PFSK-1 (cell line): ENCODE measurements at regions not wholly inside any gene's neighbourhood (a gene's known extent, or its start where the extent isn't known, plus 50 kb on each side); places are given as distances from the start of the nearest gene placed in this dataset.

Experiments used
- FOXP2 ChIP-seq: optimal IDR thresholded peaks from 2 replicates; pipeline ENCODE3; 2011; ENCODE audit warnings: borderline replicate concordance, control low read depth, inconsistent platforms; ENCODE audit not compliant: insufficient read depth; ENCODE audit errors: extremely low read length, extremely low read depth
- POLR2AphosphoS5 ChIP-seq: IDR thresholded peaks from 2 replicates; pipeline ENCODE4 v1.6.1; 2012; ENCODE audit warnings: low read depth, mild to moderate bottlenecking, control low read depth, low read length, moderate library complexity
- REST ChIP-seq, 2 experiments: IDR thresholded peaks; 2 replicates each; pipeline versions ENCODE4 v1.6.1 to v1.8.0; 2011 to 2012; ENCODE audit warnings: low read depth in 2 of 2, low read length in 2 of 2, control low read depth in 1 of 2, inconsistent platforms in 1 of 2, mild to moderate bottlenecking in 1 of 2, moderate library complexity in 1 of 2; ENCODE audit not compliant: insufficient read depth in 1 of 2
- SIN3A ChIP-seq: IDR thresholded peaks from 2 replicates; pipeline ENCODE4 v1.6.1; 2012; ENCODE audit warnings: mild to moderate bottlenecking, low read length, moderate library complexity, borderline replicate concordance; ENCODE audit not compliant: insufficient read depth
- TAF1 ChIP-seq: IDR thresholded peaks from 2 replicates; pipeline ENCODE4 v1.6.1; 2012; ENCODE audit warnings: low read length, control low read depth, borderline replicate concordance; ENCODE audit not compliant: insufficient read depth

- TF ChIP-seq TAF1 (no peak), REST (IDR thresholded peaks at IDR 0.05; ENCODE audit: insufficient read depth in 1 of 2, low read depth in 2 of 2, low read length in 2 of 2) (no peak), POLR2AphosphoS5 (no peak), FOXP2 (no peak), SIN3A (no peak)
These were observed 80.7 kb upstream of the MAML3 start for GRCh38 chr4:140234697-140235060.

- TF ChIP-seq TAF1 (no peak), POLR2AphosphoS5 (no peak), FOXP2 (no peak), REST (IDR thresholded peaks at IDR 0.05; ENCODE audit: insufficient read depth in 1 of 2, low read depth in 2 of 2, low read length in 2 of 2) (no peak)
These were observed 80.1 kb upstream of the MAML3 start for GRCh38 chr4:140233791-140234696.

GRCh38 chr4:140229881-140230280 lies 75.9 kb upstream of the MAML3 start:
- no peak for TF ChIP-seq POLR2AphosphoS5
- no peak for TF ChIP-seq REST (IDR thresholded peaks at IDR 0.05; ENCODE audit: insufficient read depth in 1 of 2, low read depth in 2 of 2, low read length in 2 of 2)
- TF ChIP-seq TAF1, result no peak
- TF ChIP-seq SIN3A, result no peak
- TF ChIP-seq FOXP2, result no peak

- no peak for TF ChIP-seq TAF1
- TF ChIP-seq POLR2AphosphoS5, result no peak
- TF ChIP-seq REST (IDR thresholded peaks at IDR 0.05; ENCODE audit: insufficient read depth in 1 of 2, low read depth in 2 of 2, low read length in 2 of 2), result no peak
- TF ChIP-seq FOXP2, result no peak
- no peak for TF ChIP-seq SIN3A
These were observed 73.3 kb upstream of the MAML3 start for GRCh38 chr4:140227286-140227685.
